UCSD-AML1 (cell line): ENCODE measurements at regions not wholly inside any gene's neighbourhood (a gene's known extent, or its start where the extent isn't known, plus 50 kb on each side); places are given as distances from the start of the nearest gene placed in this dataset.
"Not testable (repeated sequence)": the region's sequence is repeated elsewhere in the genome, so short reads cannot be mapped to it uniquely, and the experiment has no call there.

Experiments
- DNase-seq: peaks from one replicate; lab custom pipeline; 2025; ENCODE audit not compliant: unreplicated experiment; lab: John Stamatoyannopoulos, UW

GRCh38 chr14:84857571-84857970 lies 672.4 kb upstream of the FLRT2 start:
- DNase-seq = no peak

- DNase-seq = no peak
These were observed 670.8 kb upstream of the FLRT2 start for GRCh38 chr14:84859116-84859515.

- DNase-seq = no peak
These were observed 665.2 kb upstream of the FLRT2 start for GRCh38 chr14:84864548-84865271.

DNA sequence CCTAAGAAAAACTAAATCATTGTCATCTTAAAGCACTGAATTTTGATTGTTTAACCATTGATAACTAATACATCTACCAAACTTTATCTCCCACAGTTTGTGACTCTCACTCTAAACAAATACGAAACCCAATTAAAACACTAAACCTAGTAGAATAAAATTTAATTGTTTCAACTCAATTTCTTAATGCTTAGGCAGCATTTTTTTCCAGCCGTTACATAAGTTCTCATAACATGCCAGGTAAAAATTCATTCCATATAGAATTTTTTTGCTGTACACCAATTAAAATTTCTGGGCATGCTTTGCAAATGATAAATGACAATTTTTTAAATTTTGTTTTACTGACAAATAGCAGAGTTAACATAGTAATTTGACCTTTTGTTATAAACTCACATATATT lies 658.2 kb upstream of the FLRT2 start:
- no peak for DNase-seq

- no peak for DNase-seq
These were observed 655.5 kb upstream of the FLRT2 start for GRCh38 chr14:84874436-84874835.

DNA sequence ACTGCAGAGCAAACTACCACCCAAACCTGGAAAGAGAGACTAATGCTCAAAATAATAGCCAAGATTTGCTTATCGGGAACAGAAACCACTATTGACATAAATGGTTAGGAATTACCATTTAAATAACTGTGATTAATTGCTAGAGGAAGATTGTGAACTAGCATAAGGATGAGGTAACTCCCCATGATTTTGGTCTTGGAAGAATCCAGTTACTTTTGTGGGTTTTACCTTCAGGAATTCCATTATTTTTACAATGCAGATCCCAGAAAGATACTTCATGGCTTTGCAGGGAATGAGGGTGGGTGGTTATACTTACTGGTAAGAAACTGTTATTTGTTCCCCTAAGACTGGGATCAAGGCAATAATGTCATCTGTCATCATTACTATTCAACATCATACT lies 652.9 kb upstream of the FLRT2 start:
- DNase-seq = no peak

DNA sequence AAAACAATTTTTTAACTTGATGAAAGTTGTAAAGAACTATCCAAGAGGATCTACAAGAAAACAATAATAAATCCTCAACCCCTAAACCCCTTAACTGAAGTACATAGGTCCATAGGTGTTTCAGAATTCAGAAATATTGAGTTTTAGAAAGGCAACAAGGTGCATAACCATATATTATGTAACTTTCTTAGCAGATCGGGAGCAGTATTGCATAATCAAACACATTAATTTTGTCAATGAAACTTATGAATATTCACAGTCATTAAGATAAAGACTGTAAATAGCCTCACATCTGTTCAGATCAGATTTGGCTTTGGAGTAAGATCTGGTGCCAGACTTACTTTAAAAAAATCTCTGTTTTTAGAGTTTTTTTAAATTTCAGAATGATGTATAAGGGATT lies 647.1 kb upstream of the FLRT2 start:
- no peak for DNase-seq

- no peak for DNase-seq
These were observed 644.9 kb upstream of the FLRT2 start for GRCh38 chr14:84885061-84885460.

GRCh38 chr14:84891404-84891803 lies 638.5 kb upstream of the FLRT2 start:
- no peak for DNase-seq

- DNase-seq = no peak
These were observed 635.7 kb upstream of the FLRT2 start for GRCh38 chr14:84894254-84894653.

DNA sequence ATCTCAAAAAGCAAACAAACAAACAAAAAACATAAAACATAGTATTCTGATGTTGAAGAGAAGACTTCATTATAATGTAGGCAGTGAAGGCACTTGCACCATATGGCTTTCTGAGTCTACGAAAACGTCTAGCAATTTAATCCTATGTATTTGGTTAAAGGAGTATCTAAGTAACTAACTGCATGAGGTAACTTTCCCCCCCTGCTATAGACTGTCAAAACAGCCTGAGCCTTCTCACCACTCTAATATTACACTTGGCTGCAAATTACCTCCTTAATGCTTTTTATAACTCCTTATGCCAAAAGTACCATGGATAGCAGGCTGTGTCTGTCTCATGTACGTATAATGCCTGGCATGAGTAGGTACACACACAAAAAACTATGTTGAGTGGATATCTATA lies 607.6 kb upstream of the FLRT2 start:
- DNase-seq = no peak

DNA sequence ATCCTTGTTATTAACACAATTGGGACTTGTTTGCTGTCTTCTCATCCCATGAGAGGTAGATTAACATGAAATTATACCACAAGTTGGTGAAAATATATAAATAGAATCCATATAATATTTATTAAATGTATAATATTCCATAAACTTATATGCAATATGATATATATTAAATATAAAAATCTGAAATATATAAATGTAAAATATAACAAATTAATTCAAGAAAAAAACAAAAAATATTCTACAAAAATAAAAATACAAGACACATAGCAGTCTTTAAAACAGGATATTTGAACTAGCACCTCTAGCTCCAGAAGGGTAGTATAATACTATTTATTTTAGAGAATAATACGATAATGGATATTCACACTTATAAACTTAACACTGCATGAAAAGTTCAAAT lies 603.3 kb upstream of the FLRT2 start:
- no peak for DNase-seq

DNA sequence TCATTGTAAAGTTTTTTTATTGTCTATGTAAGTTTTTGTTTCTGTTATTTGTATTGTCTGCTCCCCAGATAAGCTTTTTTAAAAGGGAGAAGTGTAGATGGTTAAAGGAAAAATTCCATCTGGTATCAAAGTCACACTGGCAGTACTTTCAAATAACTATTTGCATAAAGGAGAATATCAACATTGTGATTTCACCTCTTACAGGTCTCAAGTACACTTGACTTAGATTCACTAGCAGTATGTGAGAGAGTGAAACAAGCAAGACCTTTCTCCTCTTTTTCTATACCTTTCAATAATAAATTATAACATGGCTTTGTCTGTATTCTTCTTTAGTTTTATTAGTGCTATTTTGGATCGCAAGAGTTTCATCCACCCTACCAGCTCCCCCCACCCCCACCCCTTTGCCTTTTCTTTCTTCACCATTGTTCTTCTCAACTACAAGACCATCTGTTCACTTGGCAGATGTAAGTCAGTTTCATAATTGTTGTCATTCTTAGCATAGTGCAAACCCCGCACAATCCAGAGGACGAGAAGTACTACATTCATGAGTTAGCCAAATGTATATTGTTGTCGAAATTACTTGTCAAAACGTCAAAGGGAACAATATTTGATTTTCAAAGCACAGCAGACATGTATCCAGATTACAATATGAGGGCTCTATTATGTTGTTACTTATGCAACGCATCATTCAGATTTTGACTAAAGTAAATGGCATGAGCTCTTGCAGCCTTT lies 602.7 kb upstream of the FLRT2 start:
- DNase-seq = no peak

GRCh38 chr14:84929086-84929485 lies 600.9 kb upstream of the FLRT2 start:
- no peak for DNase-seq

DNA sequence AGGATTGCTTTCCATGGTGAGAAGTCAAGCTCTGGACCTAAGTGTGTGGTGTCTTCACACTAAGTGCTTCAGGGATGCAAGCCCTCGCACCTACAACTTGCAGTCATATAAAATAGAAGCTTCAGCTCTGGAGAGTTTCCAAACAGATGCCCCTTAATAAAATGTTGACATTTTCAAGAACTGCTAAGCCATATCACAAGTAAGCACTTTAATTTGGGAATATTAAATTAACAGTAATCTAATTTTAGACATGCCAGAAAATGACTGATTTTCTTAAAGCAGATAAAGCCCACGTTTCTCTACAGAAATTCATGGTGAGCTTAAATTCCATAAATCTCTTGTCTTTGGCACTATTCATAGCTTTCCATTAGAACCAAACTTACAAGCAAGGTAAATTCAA lies 600.1 kb upstream of the FLRT2 start:
- DNase-seq = no peak

GRCh38 chr14:84937016-84937415 lies 592.9 kb upstream of the FLRT2 start:
- DNase-seq = no peak

DNA sequence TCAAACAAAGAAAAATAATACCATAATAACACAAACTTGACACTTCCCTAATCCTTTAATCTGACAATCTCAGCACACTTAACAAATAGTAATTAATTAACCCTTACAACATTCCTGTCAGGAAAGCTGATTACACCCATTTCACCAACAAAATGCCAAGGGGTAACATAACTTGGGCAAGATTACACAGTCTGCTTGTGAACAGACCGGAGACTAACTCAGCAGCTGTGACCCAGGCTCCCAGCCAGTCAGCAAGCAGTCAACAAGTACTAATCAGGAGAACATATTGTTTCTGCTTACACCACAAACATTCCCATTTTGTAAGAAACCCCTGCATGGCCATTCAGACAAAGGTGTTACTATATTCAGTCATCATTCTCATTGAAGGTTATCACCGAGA lies 592.5 kb upstream of the FLRT2 start:
- DNase-seq = no peak

DNA sequence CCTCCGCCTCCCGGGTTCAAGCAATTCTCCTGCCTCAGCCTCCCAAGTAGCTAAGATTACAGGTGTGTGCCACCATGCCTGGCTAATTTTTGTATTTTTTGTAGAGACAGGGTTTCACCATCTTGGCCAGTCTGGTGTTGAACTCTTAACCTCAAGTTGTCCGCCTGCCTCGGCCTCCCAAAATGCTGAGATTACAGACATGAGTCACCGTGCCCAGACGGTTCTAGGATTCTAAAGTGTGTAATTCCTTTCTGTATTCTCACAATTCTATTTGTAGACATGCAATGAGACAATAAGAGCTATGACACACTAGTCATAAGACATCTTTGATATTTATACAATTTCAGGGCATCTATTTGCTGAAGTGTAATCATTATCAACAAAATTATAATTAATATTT lies 585.0 kb upstream of the FLRT2 start:
- DNase-seq = not testable (repeated sequence)

DNA sequence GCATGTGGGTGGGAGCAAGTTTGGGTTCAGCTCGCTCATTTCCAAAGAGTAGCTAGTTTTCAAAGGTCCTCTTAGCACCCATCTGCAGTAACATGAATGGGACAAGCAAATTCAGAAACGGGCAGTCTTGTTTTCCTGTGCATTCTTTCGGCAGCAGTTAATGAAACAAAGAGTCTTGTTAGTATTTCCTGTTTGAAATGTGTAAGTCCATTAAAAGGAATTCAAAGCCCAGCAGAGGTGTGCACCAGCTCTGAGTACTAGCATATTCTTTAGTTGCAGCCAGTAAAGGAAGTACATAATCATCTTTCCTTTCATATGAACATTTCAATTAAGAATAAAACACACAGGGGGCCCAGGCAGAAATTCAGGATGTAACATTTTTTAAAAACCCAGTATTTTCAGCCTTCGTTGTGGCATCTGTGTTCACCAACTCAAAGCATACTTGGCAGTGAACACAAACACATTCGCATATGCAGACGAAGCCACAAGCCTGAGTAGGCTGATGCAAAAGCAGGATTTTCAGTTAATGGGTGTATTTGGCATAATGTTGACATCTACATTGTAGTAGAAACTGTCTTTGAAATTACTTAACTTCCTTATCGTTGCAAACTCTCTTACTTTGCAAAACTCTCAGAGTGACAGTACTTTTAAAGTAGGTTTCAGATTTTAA lies 570.0 kb upstream of the FLRT2 start:
- DNase-seq = no peak

DNA sequence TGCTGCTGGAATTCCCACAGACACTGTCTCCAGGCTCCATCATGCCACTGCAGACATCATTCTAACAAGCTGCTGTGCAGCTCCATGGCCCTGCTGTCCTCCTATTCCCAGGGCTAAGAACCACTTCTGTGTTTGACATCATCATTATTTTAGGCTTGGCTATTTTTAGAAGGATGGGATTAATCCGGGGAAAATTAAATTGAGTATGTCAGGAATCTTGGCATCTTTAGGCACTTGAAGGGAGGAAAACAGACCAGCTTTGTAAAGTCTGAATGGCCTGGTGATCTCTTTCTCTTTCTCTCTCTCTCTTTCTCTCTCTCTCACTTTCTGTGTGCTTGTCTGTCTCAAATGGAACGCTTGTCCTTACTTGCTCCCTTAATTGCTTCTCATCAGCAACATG lies 568.3 kb upstream of the FLRT2 start:
- no peak for DNase-seq

- DNase-seq = no peak
These were observed 566.4 kb upstream of the FLRT2 start for GRCh38 chr14:84963518-84963917.

DNA sequence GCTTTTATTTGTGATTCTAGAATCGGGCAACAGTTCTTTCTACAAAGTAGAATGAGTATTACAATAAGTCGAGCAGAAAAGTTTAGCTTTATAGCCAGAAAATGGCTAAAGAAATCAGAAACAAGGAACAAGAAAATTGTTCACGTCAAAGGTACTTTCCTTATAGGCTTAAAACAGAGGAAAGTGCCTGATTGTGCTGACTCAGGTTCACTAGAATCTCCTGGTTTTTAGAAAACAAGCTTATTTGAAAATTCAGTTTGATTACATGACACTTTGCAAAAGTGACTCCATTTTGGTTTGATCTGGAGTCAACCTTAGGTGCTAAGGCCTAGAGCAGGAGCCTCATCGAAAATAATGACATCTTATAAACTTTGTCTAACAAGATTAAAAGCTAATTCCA lies 564.7 kb upstream of the FLRT2 start:
- DNase-seq = no peak
